Lower lobe of right lung (tissue), 2 donors: ENCODE measurements at regions not wholly inside any gene's neighbourhood (a gene's known extent, or its start where the extent isn't known, plus 50 kb on each side); places are given as distances from the start of the nearest gene placed in this dataset.

ENCODE experiments used
- ATAC-seq, 2 donors: fragments of 200-7000 bp; cut with Tn5 transposase; one replicate each; pipeline ENCODE4 v1.9.1; 2020 to 2022; ENCODE audit warnings: mild to moderate bottlenecking in 2 of 2, moderate library complexity in 2 of 2
- DNase-seq: peaks from one replicate; pipeline ENCODE4 v3.0.0-alpha.2; 2020
- H3K27ac ChIP-seq: fragments of 200-600 bp; one replicate; pipeline ENCODE4 v1.8.0; 2022
- H3K27me3 ChIP-seq: fragments of 200-600 bp; one replicate; pipeline ENCODE4 v1.8.0; 2022; ENCODE audit warnings: low read depth
- H3K36me3 ChIP-seq: fragments of 200-600 bp; one replicate; pipeline ENCODE4 v1.8.0; 2022; ENCODE audit warnings: mild to moderate bottlenecking
- H3K4me1 ChIP-seq: fragments of 200-600 bp; one replicate; pipeline ENCODE4 v1.8.0; 2022
- H3K4me3 ChIP-seq: fragments of 200-600 bp; one replicate; pipeline ENCODE4 v1.8.0; 2022; ENCODE audit warnings: mild to moderate bottlenecking
- H3K9me3 ChIP-seq: fragments of 200-600 bp; one replicate; pipeline ENCODE4 v1.8.0; 2022
- CTCF ChIP-seq: fragments of 200-600 bp; IDR thresholded peaks from one replicate; pipeline ENCODE4 v1.8.0; 2022; ENCODE audit warnings: antibody characterized with exemption, mild to moderate bottlenecking
- intact Hi-C: fragments of 100-400 bp; cut with DNase I; formaldehyde crosslinking; loops from one replicate; pipeline ENCODE4 v1.11.0; 2022
- donor health status: DM: no; HTN: yes; CAD: no; lungs with severe emphysema.

- ATAC-seq (peak in 1 of 2 donors; percentile 37), DNase-seq (no peak)
- Histone ChIP-seq H3K27me3 (no peaks in the 10 kb centered on the region), H3K4me3 (no peak overlapping the region), H3K27ac (no peak overlapping the region), H3K36me3 (no peaks in the 10 kb centered on the region), H3K9me3 (no peaks in the 10 kb centered on the region), H3K4me1 (no peaks in the 10 kb centered on the region)
- no peak for TF ChIP-seq CTCF
- intact Hi-C loops: no loop called here
Observed at GRCh38 chr2:57444752-57445430, 601.7 kb upstream of the VRK2 start.

GRCh38 chr2:57448816-57449215, 597.8 kb upstream of the VRK2 start:
- Histone ChIP-seq H3K4me3 (no peak overlapping the region), H3K36me3 (no peaks in the 10 kb centered on the region), H3K27me3 (no peaks in the 10 kb centered on the region), H3K9me3 (no peaks in the 10 kb centered on the region), H3K4me1 (no peaks in the 10 kb centered on the region), H3K27ac (no peak overlapping the region)
- no peak for TF ChIP-seq CTCF
- ATAC-seq: no peak
- intact Hi-C loops: no loop called here
- DNase-seq: no peak

DNA sequence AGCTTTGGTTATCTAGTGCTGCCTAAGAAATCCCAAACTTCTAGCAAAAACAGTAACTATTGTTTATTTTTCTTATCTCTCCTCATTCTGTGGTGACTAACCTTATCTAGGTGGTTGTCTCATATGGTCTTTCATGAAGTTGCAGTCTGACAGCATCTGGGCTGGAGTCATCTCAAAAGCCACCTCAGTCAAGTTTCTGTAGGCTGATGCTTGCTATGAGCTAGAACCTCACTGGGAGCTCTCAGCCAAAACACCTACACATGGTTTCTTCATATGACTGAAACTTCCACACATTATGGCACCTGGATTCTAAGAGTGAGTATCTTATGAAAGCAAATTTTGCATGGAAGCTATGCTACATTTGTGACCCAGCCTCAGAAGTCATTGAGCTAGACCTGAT, 596.4 kb upstream of the VRK2 start:
- Histone ChIP-seq H3K27me3 (no peaks in the 10 kb centered on the region), H3K27ac (no peak overlapping the region), H3K4me1 (no peaks in the 10 kb centered on the region), H3K4me3 (no peak overlapping the region), H3K9me3 (no peaks in the 10 kb centered on the region), H3K36me3 (no peaks in the 10 kb centered on the region)
- ATAC-seq (no peak), DNase-seq (no peak)
- TF ChIP-seq CTCF: no peak
- intact Hi-C loops: no loop called here

DNA sequence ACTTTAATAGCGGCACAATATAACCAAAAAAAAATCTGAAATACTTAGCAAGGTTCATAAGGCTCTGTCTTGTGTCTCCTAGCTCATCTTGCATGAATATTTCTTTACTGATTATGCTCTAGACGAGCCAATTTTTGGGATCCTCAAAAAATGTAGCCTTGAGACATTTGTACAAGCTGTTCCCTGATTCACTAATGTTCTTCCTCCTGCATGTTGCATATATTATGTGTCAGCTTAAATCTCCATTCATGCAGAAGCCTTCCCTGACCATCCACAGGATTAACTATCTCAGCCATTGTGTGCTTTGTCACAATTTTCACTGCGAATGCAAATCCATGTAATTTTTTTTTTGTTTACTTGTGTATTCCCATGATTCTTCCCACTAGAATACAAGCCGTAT, 594.0 kb upstream of the VRK2 start:
- intact Hi-C loops: no loop called here
- TF ChIP-seq CTCF: no peak
- no peak for ATAC-seq

DNA sequence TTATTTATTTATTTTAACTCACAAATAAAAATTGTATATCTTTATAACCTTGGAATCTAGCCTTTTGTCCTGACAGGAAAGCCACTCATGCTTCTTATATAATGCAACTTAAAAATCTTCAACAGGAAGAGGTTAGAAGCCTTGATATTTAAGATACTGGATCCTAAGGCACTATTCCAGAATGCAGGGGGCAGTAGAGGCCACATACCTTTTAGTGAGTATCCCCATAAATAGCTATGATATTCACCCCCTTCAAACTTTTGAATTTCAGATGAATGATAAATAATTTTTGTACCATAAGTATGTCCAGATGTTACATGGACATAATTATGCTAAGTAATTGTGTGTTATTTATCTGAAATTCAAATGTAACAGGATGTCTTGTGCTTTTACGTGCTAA, 592.7 kb upstream of the VRK2 start:
- DNase-seq: no peak
- intact Hi-C loops: no loop called here
- Histone ChIP-seq H3K36me3 (no peaks in the 10 kb centered on the region), H3K9me3 (no peaks in the 10 kb centered on the region), H3K27ac (no peak overlapping the region), H3K27me3 (no peaks in the 10 kb centered on the region), H3K4me3 (no peak overlapping the region), H3K4me1 (no peaks in the 10 kb centered on the region)
- TF ChIP-seq CTCF: no peak
- ATAC-seq: no peak

More for the DNA sequence above, 594.0 kb upstream of the VRK2 start:
- Histone ChIP-seq H3K27ac (no peak overlapping the region), H3K9me3 (no peaks in the 10 kb centered on the region), H3K36me3 (no peaks in the 10 kb centered on the region), H3K4me1 (no peaks in the 10 kb centered on the region), H3K27me3 (no peaks in the 10 kb centered on the region), H3K4me3 (no peak overlapping the region)
- no peak for DNase-seq
